ENCODE measurements at regions not wholly inside any gene's neighbourhood (a gene's known extent, or its start where the extent isn't known, plus 50 kb on each side); places are given as distances from the start of the nearest gene placed in this dataset.
A peak's percentile ranks its signal among the peaks of the same experiment; 100 is the strongest.
"Not testable (repeated sequence)": the region's sequence is repeated elsewhere in the genome, so short reads cannot be mapped to it uniquely, and the experiment has no call there.

DNA sequence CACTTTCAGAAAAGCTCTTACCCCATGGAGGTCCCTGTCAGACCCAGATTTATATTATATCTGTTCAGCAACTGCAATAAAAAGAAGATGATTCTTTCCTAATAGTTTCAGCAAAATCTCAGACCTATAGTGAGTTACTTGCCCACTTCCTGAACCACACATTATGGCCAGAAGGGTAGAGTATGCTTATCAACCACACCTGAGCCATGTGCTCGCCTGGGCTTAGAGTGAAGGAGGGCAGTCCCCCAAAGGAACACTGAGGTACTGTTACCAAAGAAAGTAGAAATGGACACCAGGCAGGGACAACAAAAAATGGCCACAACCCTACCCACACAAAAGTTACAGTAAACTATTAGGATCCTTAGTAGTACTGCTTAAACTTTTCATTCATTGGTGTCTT is 128.7 kb downstream of the ZNF608 start:
- TF ChIP-seq, protein P1, sequence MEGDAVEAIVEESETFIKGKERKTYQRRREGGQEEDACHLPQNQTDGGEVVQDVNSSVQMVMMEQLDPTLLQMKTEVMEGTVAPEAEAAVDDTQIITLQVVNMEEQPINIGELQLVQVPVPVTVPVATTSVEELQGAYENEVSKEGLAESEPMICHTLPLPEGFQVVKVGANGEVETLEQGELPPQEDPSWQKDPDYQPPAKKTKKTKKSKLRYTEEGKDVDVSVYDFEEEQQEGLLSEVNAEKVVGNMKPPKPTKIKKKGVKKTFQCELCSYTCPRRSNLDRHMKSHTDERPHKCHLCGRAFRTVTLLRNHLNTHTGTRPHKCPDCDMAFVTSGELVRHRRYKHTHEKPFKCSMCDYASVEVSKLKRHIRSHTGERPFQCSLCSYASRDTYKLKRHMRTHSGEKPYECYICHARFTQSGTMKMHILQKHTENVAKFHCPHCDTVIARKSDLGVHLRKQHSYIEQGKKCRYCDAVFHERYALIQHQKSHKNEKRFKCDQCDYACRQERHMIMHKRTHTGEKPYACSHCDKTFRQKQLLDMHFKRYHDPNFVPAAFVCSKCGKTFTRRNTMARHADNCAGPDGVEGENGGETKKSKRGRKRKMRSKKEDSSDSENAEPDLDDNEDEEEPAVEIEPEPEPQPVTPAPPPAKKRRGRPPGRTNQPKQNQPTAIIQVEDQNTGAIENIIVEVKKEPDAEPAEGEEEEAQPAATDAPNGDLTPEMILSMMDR (IDR thresholded peaks at IDR 0.05; ENCODE audit: insufficient read depth, low read depth, low read length) = no peak
- no peak overlapping the region for H3K4me3 ChIP-seq (ENCODE audit: low read depth, low read length)
- ChIA-PET CTCF (no interaction called here), POLR2A (no interaction called here)
- no peak for DNase-seq (ENCODE audit: low read depth)
- no peaks in the 10 kb centered on the region for H3K36me3 ChIP-seq (ENCODE audit: control insufficient read depth, insufficient read depth, low read length)
- no peaks in the 10 kb centered on the region for H3K27me3 ChIP-seq (ENCODE audit: control insufficient read depth, insufficient read depth, low read length)

GRCh38 chr5:124614836-124615385 is 131.5 kb downstream of the ZNF608 start:
- no peaks in the 10 kb centered on the region for H3K36me3 ChIP-seq (ENCODE audit: control insufficient read depth, insufficient read depth, low read length)
- POLR2A ChIA-PET = no interaction called here
- H3K4me3 ChIP-seq (ENCODE audit: low read depth, low read length) = no peak overlapping the region
- TF ChIP-seq, protein P1 (IDR thresholded peaks at IDR 0.05; ENCODE audit: insufficient read depth, low read depth, low read length) = no peak
- no peaks in the 10 kb centered on the region for H3K27me3 ChIP-seq (ENCODE audit: control insufficient read depth, insufficient read depth, low read length)
- CTCF ChIA-PET = interaction anchor here (0.5 to 0.7 kb wide), 3 partner anchors 12 to 414 kb away, joined by 3 read pairs; no protein-coding TSS in a partner anchor
- DNase-seq (ENCODE audit: low read depth) = peak; percentile 26

DNA sequence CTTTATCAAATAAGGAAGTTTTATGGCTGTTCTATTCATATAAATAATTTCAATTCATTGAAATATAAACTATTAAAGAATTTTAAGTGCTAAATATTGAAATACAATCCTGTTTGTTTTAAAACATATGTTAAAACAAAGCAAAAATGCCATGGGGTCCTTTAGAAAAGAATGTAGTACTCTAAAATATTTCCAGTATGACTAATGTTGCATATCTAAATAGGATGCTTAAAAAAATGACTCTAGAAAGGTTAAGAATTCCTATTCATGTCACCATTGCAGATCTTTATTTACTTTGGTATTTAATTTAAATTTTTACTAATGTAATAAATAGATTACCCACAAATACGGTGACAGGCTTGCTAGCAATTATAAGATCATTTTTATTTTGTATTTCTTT is 132.3 kb downstream of the ZNF608 start:
- no peak for DNase-seq (ENCODE audit: low read depth)
- no peaks in the 10 kb centered on the region for H3K27me3 ChIP-seq (ENCODE audit: control insufficient read depth, insufficient read depth, low read length)
- no peaks in the 10 kb centered on the region for H3K36me3 ChIP-seq (ENCODE audit: control insufficient read depth, insufficient read depth, low read length)
- no peak overlapping the region for H3K4me3 ChIP-seq (ENCODE audit: low read depth, low read length)
- POLR2A ChIA-PET = no interaction called here
- TF ChIP-seq, protein P1 (IDR thresholded peaks at IDR 0.05; ENCODE audit: insufficient read depth, low read depth, low read length) = no peak
- CTCF ChIA-PET = interaction anchor here (0.5 to 0.6 kb wide), 2 partner anchors 129 to 413 kb away, joined by 3 read pairs; no protein-coding TSS in a partner anchor

GRCh38 chr5:124613273-124613953 is 133.0 kb downstream of the ZNF608 start:
- Histone ChIP-seq H3K27me3 (ENCODE audit: control insufficient read depth, insufficient read depth, low read length) (no peaks in the 10 kb centered on the region), H3K4me3 (ENCODE audit: low read depth, low read length) (no peak overlapping the region), H3K36me3 (ENCODE audit: control insufficient read depth, insufficient read depth, low read length) (no peaks in the 10 kb centered on the region)
- TF ChIP-seq, protein P1 (IDR thresholded peaks at IDR 0.05; ENCODE audit: insufficient read depth, low read depth, low read length) = no peak
- ChIA-PET POLR2A (no interaction called here), CTCF (interaction anchor here (0.6 to 1.0 kb wide), 3 partner anchors 9 to 1185 kb away, joined by 3 to 4 read pairs (median 4); no protein-coding TSS in a partner anchor)
- no peak for DNase-seq (ENCODE audit: low read depth)

DNA sequence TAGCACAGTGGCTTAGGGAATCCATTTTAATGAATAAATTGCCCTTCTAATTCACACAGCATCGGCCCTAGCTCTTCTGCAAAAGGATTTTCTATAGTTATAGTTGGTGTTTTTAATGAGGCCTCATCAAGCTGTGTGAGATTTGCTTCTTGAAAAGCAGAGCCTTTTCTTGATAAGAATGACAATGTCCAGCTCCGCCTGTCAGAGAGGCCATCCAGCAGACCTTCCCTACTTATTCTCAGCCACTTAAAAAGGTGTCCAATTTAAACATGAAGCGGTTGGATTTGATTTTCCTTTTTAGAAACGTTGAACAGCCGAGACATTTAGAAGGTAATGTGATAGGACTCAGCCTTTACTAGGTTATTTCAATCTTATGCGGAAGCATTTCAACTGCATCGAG is 134.4 kb downstream of the ZNF608 start:
- CTCF ChIA-PET = no interaction called here
- no peak for DNase-seq (ENCODE audit: low read depth)
- POLR2A ChIA-PET = no interaction called here
- Histone ChIP-seq H3K4me3 (ENCODE audit: low read depth, low read length) (no peak overlapping the region), H3K36me3 (ENCODE audit: control insufficient read depth, insufficient read depth, low read length) (no peaks in the 10 kb centered on the region), H3K27me3 (ENCODE audit: control insufficient read depth, insufficient read depth, low read length) (no peaks in the 10 kb centered on the region)
- TF ChIP-seq, protein P1 (IDR thresholded peaks at IDR 0.05; ENCODE audit: insufficient read depth, low read depth, low read length) = no peak

GRCh38 chr5:124611262-124611661 is 135.2 kb downstream of the ZNF608 start:
- H3K27me3 ChIP-seq (ENCODE audit: control insufficient read depth, insufficient read depth, low read length); DNase-seq (ENCODE audit: low read depth); H3K36me3 ChIP-seq (ENCODE audit: control insufficient read depth, insufficient read depth, low read length); CTCF ChIA-PET; H3K4me3 ChIP-seq (ENCODE audit: low read depth, low read length); POLR2A ChIA-PET: not testable (repeated sequence)

DNA sequence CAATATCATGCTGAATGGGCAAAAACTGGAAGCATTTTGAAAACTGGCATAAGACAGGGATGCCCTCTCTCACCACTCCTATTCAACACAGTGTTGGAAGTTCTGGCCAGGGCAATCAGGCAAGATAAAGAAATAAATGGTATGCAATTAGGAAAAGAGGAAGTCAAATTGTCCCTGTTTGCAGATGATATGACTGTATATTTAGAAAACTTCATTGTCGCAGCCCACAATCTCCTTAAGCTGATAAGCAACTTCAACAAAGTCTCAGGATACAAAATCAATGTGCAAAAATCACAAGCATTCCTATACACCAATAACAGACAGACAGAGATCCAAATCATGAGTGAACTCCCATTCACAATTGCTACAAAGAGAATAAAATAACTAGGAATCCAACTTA is 136.8 kb downstream of the ZNF608 start:
- CTCF ChIA-PET; POLR2A ChIA-PET; H3K36me3 ChIP-seq (ENCODE audit: control insufficient read depth, insufficient read depth, low read length); H3K4me3 ChIP-seq (ENCODE audit: low read depth, low read length); H3K27me3 ChIP-seq (ENCODE audit: control insufficient read depth, insufficient read depth, low read length); DNase-seq (ENCODE audit: low read depth): not testable (repeated sequence)
